Esophagus muscularis mucosa (tissue), 4 donors: ENCODE measurements at regions not wholly inside any gene's neighbourhood (a gene's known extent, or its start where the extent isn't known, plus 50 kb on each side); places are given as distances from the start of the nearest gene placed in this dataset.

Experiments
- DNase-seq: peaks from one replicate; pipeline ENCODE4 v3.0.0-alpha.2; 2017; ENCODE audit errors: extremely low spot score
- H3K27ac ChIP-seq, 4 donors: fragments of 200-600 bp; sonication (generic); replicated peaks in 1 of 4; 1 replicate in 3 of 4; 2 replicates in 1 of 4; pipeline ENCODE4 v1.5.1; 2016 to 2019; ENCODE audit warnings: mild to moderate bottlenecking in 1 of 4
- H3K27me3 ChIP-seq, 4 donors: fragments of 200-600 bp; sonication (generic); one replicate each; pipeline versions ENCODE4 v1.5.1 to v1.6.0; 2016 to 2019
- H3K36me3 ChIP-seq, 4 donors: fragments of 200-600 bp; sonication (generic); one replicate each; pipeline ENCODE4 v1.5.1; 2016 to 2019
- H3K4me1 ChIP-seq, 4 donors: fragments of 200-600 bp; sonication (generic); one replicate each; pipeline ENCODE4 v1.5.1; 2016 to 2019
- H3K4me3 ChIP-seq, 4 donors: fragments of 200-600 bp; sonication (generic); 1 replicate in 2 of 4; 2 replicates in 2 of 4; pipeline ENCODE4 v1.5.1; 2016 to 2019; ENCODE audit warnings: mild to moderate bottlenecking in 4 of 4, moderate library complexity in 1 of 4
- H3K9me3 ChIP-seq, 4 donors: fragments of 200-600 bp; sonication (generic); 1 replicate in 3 of 4; 2 replicates in 1 of 4; pipeline ENCODE4 v1.5.1; 2016 to 2019
- EP300 ChIP-seq: sonication (generic); formaldehyde crosslinking; IDR thresholded peaks from one replicate; pipeline ENCODE4 v1.6.1; 2017; ENCODE audit warnings: antibody characterized with exemption
- POLR2A ChIP-seq: fragments of 450-650 bp; IDR thresholded peaks from one replicate; pipeline ENCODE4 v1.6.1; 2017; ENCODE audit warnings: antibody characterized with exemption, moderate library complexity, mild to moderate bottlenecking, low read depth
- POLR2AphosphoS5 ChIP-seq, 2 donors: sonication (generic); formaldehyde crosslinking; IDR thresholded peaks; one replicate each; pipeline ENCODE4 v1.6.1; 2017; ENCODE audit warnings: antibody characterized with exemption in 2 of 2
- WGBS: methylation state at CpG from one replicate; pipeline ENCODE4 v1.1.5; 2018; 5-methylcytosine and 5-hydroxymethylcytosine counted together
- intact Hi-C: fragments of 100-400 bp; cut with DNase I; formaldehyde crosslinking; loops from one replicate; pipeline ENCODE4 v1.15.1; 2023
- TF ChIP-seq, protein P1 (sequence below), 3 experiments: fragments of 200-600 bp in 2 of 3; fragments of 450-650 bp in 1 of 3; sonication (generic) in 2 of 3; IDR thresholded peaks; one replicate each; pipeline ENCODE4 v1.5.1; 2017 to 2019; ENCODE audit warnings: antibody characterized with exemption in 3 of 3, mild to moderate bottlenecking in 2 of 3, moderate library complexity in 1 of 3

DNA sequence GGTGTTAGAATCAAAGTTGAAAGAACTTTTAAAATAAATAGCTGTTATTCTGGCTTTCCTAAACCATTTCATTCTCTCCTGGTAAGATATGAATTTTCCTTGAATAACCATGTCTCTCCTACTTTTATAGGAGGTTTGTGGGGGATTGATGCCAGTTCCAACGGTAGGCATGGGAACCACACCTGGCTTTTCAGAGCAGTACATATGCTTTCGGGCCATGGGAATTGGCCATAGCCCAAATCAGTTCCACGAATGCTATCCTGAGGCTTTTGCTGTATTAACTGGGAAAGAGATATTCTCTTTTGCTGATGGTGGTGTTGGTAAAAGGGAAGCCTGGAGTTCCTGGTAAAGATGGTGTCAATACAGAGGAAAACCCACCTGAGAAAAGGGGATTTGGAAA is 396.2 kb upstream of the ZNF385D start:
- Histone ChIP-seq H3K27me3 (no peaks in the 10 kb centered on the region), H3K27ac (no peak overlapping the region), H3K4me3 (no peak overlapping the region), H3K36me3 (no peaks in the 10 kb centered on the region), H3K9me3 (no peaks in the 10 kb centered on the region), H3K4me1 (no peaks in the 10 kb centered on the region)
- no peak for DNase-seq
- TF ChIP-seq, protein P1, sequence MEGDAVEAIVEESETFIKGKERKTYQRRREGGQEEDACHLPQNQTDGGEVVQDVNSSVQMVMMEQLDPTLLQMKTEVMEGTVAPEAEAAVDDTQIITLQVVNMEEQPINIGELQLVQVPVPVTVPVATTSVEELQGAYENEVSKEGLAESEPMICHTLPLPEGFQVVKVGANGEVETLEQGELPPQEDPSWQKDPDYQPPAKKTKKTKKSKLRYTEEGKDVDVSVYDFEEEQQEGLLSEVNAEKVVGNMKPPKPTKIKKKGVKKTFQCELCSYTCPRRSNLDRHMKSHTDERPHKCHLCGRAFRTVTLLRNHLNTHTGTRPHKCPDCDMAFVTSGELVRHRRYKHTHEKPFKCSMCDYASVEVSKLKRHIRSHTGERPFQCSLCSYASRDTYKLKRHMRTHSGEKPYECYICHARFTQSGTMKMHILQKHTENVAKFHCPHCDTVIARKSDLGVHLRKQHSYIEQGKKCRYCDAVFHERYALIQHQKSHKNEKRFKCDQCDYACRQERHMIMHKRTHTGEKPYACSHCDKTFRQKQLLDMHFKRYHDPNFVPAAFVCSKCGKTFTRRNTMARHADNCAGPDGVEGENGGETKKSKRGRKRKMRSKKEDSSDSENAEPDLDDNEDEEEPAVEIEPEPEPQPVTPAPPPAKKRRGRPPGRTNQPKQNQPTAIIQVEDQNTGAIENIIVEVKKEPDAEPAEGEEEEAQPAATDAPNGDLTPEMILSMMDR (IDR thresholded peaks at IDR 0.05) = no peak
- TF ChIP-seq POLR2AphosphoS5 (IDR thresholded peaks at IDR 0.05) (no peak), EP300 (no peak), POLR2A (no peak)
- intact Hi-C loops = no loop called here
- WGBS = 96% methylated on average over 3 of the region's 3 CpGs

DNA sequence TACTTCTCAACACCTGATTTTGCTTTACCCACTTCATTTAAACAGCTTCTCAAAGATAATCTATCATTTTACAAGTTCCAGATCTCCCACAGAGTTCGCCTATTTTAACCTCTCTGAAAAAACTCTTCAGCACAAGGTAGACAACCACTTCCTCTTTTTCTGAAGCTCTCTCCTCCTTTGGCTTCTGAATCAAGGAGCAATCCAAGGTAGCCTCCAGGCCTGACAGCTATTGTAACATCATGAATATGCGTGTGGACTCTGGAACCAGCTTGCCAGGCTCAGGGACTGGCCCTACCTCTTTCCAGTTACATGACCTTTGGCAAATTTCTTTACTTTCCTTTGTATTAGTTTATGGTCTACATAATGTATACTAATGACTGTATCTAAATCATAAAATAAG is 405.9 kb upstream of the ZNF385D start:
- Histone ChIP-seq H3K4me3 (no peak overlapping the region), H3K9me3 (no peaks in the 10 kb centered on the region), H3K27ac (no peak overlapping the region), H3K4me1 (peaks cover 0 to 10% (median 1%) of the 10 kb centered on the region in 4 donors), H3K27me3 (no peaks in the 10 kb centered on the region), H3K36me3 (no peaks in the 10 kb centered on the region)
- WGBS = 85% methylated on average over 2 of the region's 2 CpGs
- no peak for DNase-seq
- intact Hi-C loops = no loop called here
- TF ChIP-seq POLR2A = no peak
- TF ChIP-seq POLR2AphosphoS5 (IDR thresholded peaks at IDR 0.05) = no peak
- TF ChIP-seq, protein P1 (IDR thresholded peaks at IDR 0.05) = no peak
- no peak for TF ChIP-seq EP300

DNA sequence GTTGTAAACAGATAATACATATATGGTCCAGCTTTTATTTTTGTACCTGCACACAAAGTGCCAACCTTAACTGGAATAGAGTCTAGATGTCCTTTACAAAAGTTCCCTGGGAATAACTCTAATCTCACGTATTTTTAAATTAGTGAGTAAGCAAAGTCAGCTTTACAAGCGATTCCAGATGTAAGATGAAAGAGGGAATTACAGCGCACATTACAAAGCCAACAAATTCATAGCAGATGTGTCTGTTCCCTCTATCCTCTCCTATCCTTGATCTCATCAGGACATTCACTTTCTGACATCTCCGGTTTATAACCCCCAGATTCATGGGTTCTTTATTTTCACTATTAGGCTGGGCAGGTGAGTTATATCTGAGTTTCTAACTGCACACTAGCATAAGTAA is 406.8 kb upstream of the ZNF385D start:
- 89% methylated on average over 4 of the region's 4 CpGs for WGBS
- no peaks in the 10 kb centered on the region for H3K27me3 ChIP-seq
- H3K36me3 ChIP-seq = no peaks in the 10 kb centered on the region
- no peaks in the 10 kb centered on the region for H3K9me3 ChIP-seq
- no peak overlapping the region for H3K4me3 ChIP-seq
- TF ChIP-seq, protein P1 (IDR thresholded peaks at IDR 0.05) = no peak
- TF ChIP-seq EP300 (no peak), POLR2AphosphoS5 (IDR thresholded peaks at IDR 0.05) (no peak), POLR2A (no peak)
- intact Hi-C loops = no loop called here
- peaks cover 0 to 10% (median 1%) of the 10 kb centered on the region in 4 donors for H3K4me1 ChIP-seq
- H3K27ac ChIP-seq = no peak overlapping the region
- DNase-seq = no peak

DNA sequence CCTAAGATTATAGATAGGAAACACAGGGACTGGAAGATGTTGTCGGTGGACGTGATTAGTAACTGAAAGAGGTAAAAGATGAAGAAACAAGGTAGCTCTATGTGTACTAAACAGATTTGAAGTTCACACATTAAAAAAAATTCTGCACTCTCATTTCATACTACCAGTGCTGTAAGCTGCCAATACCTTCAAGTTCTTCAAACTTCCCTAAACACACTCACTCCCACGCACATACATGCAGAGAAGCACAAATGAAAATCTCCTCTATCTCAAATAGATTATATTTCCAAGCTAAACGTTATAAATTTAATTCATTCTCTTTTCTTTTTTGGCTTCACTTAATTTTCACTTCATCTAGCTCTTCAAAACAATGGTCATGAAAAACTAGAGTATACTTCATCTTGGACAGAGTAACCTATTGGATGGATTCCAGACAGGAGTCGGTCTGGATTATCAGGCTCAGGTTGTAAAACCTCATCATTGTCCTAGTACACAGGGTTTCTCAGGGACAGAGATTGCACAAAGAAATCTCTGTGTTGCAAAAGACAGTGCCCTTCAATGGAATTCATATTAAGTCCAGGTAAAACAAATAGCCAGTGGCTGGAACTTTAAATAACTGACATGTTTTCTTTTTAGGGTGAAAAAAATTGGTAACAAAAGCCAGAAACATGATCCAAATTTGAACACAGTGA is 408.1 kb upstream of the ZNF385D start:
- H3K27me3 ChIP-seq = no peaks in the 10 kb centered on the region
- DNase-seq = no peak
- no peaks in the 10 kb centered on the region for H3K36me3 ChIP-seq
- peaks cover 0 to 10% (median 1%) of the 10 kb centered on the region in 4 donors for H3K4me1 ChIP-seq
- no peak overlapping the region for H3K27ac ChIP-seq
- no peak overlapping the region for H3K4me3 ChIP-seq
- no peaks in the 10 kb centered on the region for H3K9me3 ChIP-seq
- intact Hi-C loops = no loop called here
- TF ChIP-seq EP300 (no peak), POLR2A (no peak), POLR2AphosphoS5 (IDR thresholded peaks at IDR 0.05) (no peak)
- TF ChIP-seq, protein P1 (IDR thresholded peaks at IDR 0.05) = no peak
- 63% methylated on average over 5 of the region's 5 CpGs for WGBS

DNA sequence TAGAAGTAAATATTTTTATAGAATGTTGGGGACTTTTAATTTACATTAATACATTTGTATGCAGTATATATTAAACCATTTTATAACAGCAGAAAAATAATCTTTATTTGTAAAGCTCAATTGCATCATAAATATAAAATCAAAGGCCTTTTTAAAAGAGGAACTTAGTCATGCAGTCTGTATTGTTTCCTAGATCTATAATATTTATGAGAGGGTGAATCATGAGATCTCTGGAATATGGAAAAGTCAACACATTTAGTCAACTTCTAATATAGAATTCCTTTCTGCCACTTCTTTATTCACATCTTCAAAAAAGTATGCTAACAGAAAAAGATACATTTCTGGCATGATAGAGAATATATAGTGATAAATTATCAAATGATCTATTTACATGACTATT is 410.3 kb upstream of the ZNF385D start:
- intact Hi-C loops = no loop called here
- DNase-seq = no peak
- no peak overlapping the region for H3K27ac ChIP-seq
- no peak overlapping the region for H3K4me3 ChIP-seq
- H3K36me3 ChIP-seq = no peaks in the 10 kb centered on the region
- peaks cover 0 to 10% (median 1%) of the 10 kb centered on the region in 4 donors for H3K4me1 ChIP-seq
- H3K9me3 ChIP-seq = no peaks in the 10 kb centered on the region
- no peaks in the 10 kb centered on the region for H3K27me3 ChIP-seq
- TF ChIP-seq POLR2A (no peak), EP300 (no peak), POLR2AphosphoS5 (IDR thresholded peaks at IDR 0.05) (no peak)
- TF ChIP-seq, protein P1 (IDR thresholded peaks at IDR 0.05) = no peak
